ENCODE measurements at regions not wholly inside any gene's neighbourhood (a gene's known extent, or its start where the extent isn't known, plus 50 kb on each side); places are given as distances from the start of the nearest gene placed in this dataset.
"Not testable (repeated sequence)": the region's sequence is repeated elsewhere in the genome, so short reads cannot be mapped to it uniquely, and the experiment has no call there.

DNA sequence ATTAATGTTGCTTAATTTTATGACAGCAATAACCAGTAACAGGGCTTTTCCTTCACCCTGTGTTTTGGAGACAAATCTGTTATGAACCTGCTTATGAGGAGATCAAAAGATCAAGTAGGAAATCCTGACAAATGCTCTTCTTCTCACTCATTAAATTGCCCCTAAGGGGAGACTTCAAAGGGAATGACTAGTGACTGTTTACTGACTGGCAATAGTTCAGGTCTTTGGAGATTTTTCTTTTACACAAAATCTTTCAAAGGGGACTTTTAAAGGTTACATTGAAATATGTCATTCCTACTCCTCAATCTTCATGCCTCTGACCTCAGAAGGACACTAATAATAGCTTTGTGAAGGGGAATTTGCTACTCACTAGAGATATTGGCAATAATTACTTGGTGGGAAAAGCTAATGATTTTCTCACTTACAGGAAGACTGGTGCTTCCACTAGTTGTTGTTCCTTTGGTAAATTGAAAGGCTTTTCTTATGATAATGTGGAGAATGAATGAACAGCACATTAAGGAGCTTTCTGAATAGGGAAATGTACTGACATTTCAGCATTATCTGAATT, 292.9 kb upstream of the CA10 start:
- Histone ChIP-seq H3K9me3 (no peaks in the 10 kb centered on the region), H3K27me3 (no peaks in the 10 kb centered on the region), H3K4me1 (no peaks in the 10 kb centered on the region), H3K4me3 (no peak overlapping the region), H3K27ac (no peak overlapping the region), H3K36me3 (no peaks in the 10 kb centered on the region)
- FAIRE-seq (no peak), DNase-seq (no peak), ATAC-seq (no peak)
- intact Hi-C loops (cut with DNase I), result no loop called here
- TF ChIP-seq, protein P1, sequence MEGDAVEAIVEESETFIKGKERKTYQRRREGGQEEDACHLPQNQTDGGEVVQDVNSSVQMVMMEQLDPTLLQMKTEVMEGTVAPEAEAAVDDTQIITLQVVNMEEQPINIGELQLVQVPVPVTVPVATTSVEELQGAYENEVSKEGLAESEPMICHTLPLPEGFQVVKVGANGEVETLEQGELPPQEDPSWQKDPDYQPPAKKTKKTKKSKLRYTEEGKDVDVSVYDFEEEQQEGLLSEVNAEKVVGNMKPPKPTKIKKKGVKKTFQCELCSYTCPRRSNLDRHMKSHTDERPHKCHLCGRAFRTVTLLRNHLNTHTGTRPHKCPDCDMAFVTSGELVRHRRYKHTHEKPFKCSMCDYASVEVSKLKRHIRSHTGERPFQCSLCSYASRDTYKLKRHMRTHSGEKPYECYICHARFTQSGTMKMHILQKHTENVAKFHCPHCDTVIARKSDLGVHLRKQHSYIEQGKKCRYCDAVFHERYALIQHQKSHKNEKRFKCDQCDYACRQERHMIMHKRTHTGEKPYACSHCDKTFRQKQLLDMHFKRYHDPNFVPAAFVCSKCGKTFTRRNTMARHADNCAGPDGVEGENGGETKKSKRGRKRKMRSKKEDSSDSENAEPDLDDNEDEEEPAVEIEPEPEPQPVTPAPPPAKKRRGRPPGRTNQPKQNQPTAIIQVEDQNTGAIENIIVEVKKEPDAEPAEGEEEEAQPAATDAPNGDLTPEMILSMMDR (IDR thresholded peaks at IDR 0.05), result no peak

DNA sequence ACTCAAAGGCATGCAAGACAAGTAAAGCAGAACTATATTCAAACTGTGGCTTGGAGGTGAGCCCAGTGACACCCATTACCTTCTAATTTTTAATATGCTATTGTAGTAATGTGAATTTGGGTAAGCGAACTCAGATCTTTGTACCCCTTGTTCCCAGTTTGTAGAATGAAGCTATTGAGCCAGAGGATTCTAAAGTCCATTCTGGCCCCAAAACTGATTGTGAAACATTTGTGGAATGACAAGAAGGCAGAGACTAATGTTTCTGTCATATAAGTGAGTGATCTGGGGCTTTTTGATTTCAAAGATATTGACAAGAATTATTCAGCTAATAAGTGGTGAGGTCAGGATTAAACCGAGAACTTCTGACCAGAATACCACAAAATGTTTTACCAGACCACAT, 283.8 kb upstream of the CA10 start:
- no peaks in the 10 kb centered on the region for H3K4me1 ChIP-seq
- TF ChIP-seq, protein P1 (IDR thresholded peaks at IDR 0.05), result no peak
- no peak overlapping the region for H3K4me3 ChIP-seq
- intact Hi-C loops (cut with DNase I), result no loop called here
- H3K27ac ChIP-seq, result no peak overlapping the region
- ATAC-seq, result no peak
- H3K9me3 ChIP-seq, result no peaks in the 10 kb centered on the region
- H3K27me3 ChIP-seq, result no peaks in the 10 kb centered on the region
- FAIRE-seq, result no peak
- 74 to 83% methylated on average over 2 of the region's 2 CpGs for WGBS, 2 donors
- no peak for DNase-seq
- no peaks in the 10 kb centered on the region for H3K36me3 ChIP-seq

DNA sequence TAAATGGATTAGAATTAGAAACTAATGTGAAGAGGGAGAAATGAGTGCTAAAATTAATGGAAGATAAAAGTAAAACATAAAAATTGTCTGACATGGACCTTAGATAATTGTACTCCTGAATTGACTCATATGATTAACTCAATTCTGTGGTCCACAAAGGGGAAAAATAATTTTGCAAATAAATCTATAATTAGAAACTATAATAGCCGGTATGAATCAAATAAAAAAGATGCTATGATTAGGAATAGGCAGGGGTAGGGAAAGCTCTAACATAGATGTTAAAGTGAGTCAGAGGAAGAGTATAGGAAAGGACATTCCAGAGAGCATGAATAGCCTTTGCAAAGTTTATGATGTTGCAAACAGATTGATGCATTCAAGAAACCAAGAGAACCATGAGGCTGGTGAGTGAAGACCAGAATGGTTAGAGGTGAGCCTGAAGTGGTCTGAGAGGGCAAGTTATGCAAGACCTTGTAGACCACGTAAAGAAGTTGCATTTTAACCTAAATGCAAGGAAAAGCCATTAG, 262.1 kb upstream of the CA10 start:
- ATAC-seq, result no peak
- no peaks in the 10 kb centered on the region for H3K36me3 ChIP-seq
- DNase-seq, result no peak
- H3K4me1 ChIP-seq, result peaks cover 0 to 14% (median 10%) of the 10 kb centered on the region in 3 donors
- intact Hi-C loops (cut with DNase I), result no loop called here
- 65 to 72% methylated on average over 2 of the region's 2 CpGs for WGBS, 2 donors
- H3K27ac ChIP-seq, result no peak overlapping the region
- TF ChIP-seq, protein P1 (IDR thresholded peaks at IDR 0.05), result no peak
- no peak overlapping the region for H3K4me3 ChIP-seq
- FAIRE-seq, result no peak
- peaks cover 0 to 20% (median 0%) of the 10 kb centered on the region in 4 donors for H3K27me3 ChIP-seq
- H3K9me3 ChIP-seq, result no peaks in the 10 kb centered on the region

DNA sequence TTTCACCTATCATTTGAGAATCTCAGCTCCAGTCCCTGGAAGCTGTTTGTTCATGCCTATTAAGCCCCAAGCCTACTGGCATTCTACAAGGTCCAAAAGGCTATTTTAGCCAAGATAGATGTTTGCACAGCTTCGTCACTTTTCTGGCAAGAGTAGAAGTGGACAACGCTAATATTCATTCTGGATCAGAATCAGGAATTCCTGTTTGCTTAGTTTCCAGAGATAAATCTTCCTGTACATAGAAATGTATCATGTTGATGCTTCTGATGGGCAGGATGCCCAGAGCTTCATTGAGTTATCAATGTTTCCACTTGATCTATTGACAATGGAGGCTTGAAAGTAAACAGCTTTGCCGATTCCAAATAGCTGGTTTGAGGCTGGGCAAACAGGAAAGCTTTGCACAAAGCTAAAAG, 260.7 kb upstream of the CA10 start:
- no peaks in the 10 kb centered on the region for H3K36me3 ChIP-seq
- H3K27ac ChIP-seq, result no peak overlapping the region
- TF ChIP-seq, protein P1 (IDR thresholded peaks at IDR 0.05), result no peak
- FAIRE-seq, result no peak
- WGBS, 2 donors, result 3 to 7% methylated on average over 3 of the region's 3 CpGs
- H3K4me1 ChIP-seq, result peaks cover 0 to 14% (median 10%) of the 10 kb centered on the region in 3 donors
- intact Hi-C loops (cut with DNase I), result no loop called here
- ATAC-seq, result peak; percentile 90 to 97 (median 94)
- H3K9me3 ChIP-seq, result no peaks in the 10 kb centered on the region
- peaks cover 0 to 17% (median 0%) of the 10 kb centered on the region in 4 donors for H3K27me3 ChIP-seq
- DNase-seq, result peak in 4 of 6 donors; percentile 60 to 81 (median 66)
- H3K4me3 ChIP-seq, result no peak overlapping the region

DNA sequence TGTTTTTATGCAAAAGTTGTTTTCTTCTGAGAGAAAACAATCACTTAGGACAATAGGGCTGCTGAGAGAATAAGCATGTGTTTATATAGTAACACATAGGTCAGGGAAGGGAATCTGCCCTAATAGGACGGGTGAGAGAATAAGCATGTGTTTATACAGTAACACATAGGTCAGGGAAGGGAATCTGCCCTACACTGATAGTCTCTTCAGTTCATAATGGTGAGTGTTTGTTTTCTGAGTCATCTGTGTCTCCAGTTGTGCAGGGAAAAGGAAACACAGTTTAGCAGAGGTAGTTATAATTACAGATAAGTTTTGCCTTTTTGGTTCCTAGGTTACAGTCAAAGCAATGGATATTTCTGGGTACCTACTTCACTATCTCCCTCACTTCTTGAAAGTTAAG, 252.3 kb upstream of the CA10 start:
- Histone ChIP-seq H3K4me3 (no peak overlapping the region), H3K9me3 (no peaks in the 10 kb centered on the region), H3K27me3 (no peaks in the 10 kb centered on the region), H3K27ac (no peak overlapping the region), H3K36me3 (no peaks in the 10 kb centered on the region), H3K4me1 (no peaks in the 10 kb centered on the region)
- intact Hi-C loops (cut with DNase I), result no loop called here
- TF ChIP-seq, protein P1 (IDR thresholded peaks at IDR 0.05), result no peak
- 17 to 39% methylated on average over 1 of the region's 1 CpG for WGBS, 2 donors
- no peak for FAIRE-seq
- no peak for ATAC-seq
- no peak for DNase-seq

DNA sequence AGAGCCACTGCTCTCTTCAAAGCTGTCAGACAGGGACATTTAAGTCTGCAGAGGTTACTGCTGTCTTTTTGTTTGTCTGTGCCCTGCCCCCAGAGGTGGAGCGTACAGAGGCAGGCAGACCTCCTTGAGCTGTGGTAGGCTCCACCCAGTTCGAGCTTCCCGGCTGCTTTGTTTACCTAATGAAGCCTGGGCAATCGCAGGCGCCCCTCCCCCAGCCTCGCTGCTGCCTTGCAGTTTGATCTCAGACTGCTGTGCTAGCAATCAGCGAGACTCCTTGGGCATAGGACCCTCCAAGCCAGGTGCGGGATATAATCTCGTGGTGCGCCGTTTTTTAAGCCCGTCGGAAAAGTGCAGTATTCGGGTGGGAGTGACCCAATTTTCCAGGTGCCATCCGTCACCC, 250.7 kb upstream of the CA10 start:
- WGBS, 2 donors, result 56 to 66% methylated on average over 15 of the region's 15 CpGs
- DNase-seq, ATAC-seq: not testable (repeated sequence)

More for the DNA sequence above, 250.7 kb upstream of the CA10 start:
- H3K9me3 ChIP-seq; H3K27me3 ChIP-seq; H3K27ac ChIP-seq; H3K4me3 ChIP-seq; H3K4me1 ChIP-seq; intact Hi-C loops (cut with DNase I); FAIRE-seq; H3K36me3 ChIP-seq: not testable (repeated sequence)
